Hepatic stellate cell (primary cell): ENCODE measurements at regions not wholly inside any gene's neighbourhood (a gene's known extent, or its start where the extent isn't known, plus 50 kb on each side); places are given as distances from the start of the nearest gene placed in this dataset.
"Not testable (repeated sequence)": the region's sequence is repeated elsewhere in the genome, so short reads cannot be mapped to it uniquely, and the experiment has no call there.

Experiments used
- DNase-seq: peaks from one replicate; pipeline ENCODE4 v3.0.0; 2011; ENCODE audit warnings: low spot score

DNA sequence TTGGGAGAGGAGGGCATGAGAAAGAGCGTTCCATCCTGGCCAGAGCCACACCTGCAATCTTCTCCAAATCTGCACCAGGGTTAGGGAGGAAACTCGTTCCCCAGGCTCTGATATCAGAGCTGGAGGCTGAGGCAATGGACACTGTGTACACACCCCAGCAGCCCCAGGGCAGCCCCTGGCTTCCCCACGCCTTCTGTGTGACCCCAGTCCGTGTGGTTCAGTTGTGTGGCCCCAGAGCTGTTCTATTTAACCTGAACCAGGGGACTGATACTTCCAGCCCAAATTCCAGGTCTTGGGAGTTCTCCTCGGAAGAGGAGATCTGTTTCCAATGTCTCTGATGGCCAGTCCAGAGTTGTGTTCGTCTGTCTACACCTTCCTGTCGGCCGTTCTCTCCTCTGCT lies 242.6 kb upstream of the EXOC2 start:
- DNase-seq: no peak

DNA sequence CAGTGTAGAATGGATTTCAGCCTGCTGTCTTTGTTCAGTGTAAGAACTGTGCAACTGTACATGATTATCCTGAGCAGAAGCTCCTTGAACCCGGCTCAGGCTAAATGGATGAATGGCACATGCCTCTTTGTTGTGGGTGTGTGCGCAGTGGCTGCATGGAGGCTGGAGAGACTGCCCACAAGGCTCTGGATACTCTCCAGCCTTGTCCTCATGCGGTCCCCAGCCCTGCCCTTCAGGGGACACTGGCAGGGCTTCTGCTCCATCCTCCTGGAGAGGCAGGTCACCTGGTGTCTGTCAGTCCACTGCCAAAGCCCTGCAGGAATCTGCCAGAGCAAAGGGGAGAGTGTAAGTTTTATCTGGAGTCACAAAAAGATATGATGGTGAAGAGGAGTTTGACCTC lies 241.7 kb upstream of the EXOC2 start:
- no peak for DNase-seq

DNA sequence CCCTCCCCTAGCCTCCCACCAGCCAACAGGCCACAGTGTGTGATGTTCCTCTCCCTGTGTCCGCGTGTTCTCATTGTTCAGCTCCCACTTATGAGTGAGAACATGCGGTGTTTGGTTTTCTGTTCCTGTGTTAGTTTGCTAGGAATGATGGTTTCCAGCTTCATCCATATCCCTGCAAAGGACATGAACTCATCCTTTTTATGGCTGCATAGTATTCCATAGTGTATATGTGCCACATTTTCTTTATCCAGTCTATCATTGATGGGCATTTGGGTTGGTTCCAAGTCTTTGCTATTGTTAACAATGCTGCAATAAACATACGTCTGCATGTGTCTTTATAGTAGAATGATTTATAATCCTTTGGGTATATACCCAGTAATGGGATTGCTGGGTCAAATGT lies 239.0 kb upstream of the EXOC2 start:
- not testable (repeated sequence) for DNase-seq

DNA sequence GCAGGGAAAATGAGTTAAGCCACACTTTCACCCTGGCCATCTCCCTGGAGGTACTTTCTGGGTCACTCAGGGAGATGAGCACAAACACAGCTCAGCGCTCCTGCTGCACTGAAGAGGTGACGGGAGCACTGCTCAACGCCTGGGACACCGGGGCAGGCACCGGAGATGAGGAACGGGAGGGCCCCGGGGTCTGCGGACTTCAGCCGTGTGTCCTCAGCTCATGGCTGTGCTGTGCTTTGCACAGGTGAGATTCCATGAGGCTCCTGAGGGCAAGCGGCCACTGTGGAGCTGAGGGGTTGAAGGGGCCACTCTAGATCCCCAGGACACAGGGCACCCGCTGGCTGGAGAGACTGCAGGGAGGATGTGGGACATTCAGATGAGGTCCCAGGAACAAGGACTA lies 234.2 kb upstream of the EXOC2 start:
- DNase-seq: no peak

DNA sequence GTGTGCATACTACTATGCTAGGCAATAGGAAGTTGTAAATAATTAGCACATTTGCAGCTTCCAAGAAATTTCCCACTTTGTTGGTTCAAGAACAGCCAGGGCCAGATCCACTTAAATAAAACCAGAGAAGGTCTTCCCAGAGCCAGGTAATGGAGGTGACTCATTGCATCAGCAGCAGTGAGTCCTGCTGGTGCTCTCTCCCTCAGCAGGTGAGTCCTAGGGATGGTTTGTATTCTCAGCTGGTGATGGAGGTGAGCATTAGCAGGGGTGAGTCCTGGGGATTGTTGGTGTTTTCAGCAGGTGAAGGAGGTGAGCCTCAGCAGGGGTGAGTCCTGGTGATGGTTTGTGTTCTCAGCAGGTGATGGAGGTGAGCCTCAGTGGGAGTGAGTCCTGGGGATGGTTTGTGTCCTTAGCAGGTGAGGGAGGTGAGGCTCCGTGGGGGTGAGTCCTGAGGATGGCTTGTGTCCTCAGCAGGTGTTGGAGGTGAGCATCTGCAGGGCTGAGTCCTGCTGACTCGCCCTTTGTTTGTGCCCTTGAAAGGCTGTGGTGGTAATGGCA lies 232.8 kb upstream of the EXOC2 start:
- DNase-seq: no peak

DNA sequence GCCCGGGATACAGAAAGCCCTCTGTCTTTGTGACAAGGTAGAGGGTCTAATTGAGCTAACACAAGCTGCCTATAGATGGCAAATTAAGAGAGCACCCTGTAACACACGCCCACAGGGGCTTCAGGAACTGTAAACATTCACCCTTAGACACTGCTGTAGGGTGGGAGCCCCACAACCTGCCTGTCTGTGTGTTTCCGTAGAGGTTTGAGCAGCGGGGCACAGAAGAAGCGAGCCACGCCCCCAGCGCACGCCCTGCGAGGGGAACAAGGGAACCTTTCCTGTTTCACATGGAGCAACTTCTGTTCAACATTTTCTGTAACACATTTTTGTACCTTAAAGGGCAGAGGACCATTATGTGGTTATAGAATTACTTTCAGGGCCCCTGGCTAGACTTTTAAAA lies 231.7 kb upstream of the EXOC2 start:
- DNase-seq: no peak

DNA sequence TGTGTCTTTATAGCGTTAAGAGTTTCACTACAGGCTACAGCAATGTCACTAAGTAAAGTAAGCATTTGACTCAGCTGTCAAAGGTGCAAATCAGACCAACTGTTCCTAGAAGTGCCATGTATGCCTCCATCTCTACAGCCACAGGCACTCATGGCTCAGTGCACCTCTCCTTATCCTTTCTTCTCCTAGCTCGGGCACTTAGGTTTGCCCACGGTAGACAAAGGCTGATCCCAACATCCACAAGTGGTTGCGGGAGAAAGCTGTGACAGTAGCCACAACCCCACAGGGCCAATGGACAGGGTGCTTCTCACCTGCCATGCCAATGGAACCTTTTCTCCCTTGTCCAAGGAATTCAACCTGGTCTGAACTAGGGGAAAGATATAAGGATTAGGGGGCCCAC lies 228.5 kb upstream of the EXOC2 start:
- DNase-seq: no peak

DNA sequence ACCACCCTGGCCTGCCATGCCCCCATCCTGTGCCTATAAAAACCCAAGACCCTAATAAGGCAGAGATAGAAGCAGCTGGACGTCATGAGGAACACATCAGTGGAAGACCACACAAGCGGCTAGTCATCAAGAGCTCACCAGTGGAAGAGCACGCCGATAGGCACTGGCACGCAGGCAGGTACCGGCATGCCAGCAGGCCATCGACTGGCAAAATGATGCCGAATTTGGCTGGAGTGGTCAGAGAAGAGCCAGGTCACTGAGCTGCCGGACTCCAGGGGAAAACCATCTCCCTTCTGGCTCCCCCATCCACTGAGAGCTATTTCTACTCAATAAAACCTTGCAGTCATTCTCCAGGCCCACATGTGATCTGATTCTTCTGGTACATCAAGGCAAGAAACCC lies 227.6 kb upstream of the EXOC2 start:
- DNase-seq: no peak

DNA sequence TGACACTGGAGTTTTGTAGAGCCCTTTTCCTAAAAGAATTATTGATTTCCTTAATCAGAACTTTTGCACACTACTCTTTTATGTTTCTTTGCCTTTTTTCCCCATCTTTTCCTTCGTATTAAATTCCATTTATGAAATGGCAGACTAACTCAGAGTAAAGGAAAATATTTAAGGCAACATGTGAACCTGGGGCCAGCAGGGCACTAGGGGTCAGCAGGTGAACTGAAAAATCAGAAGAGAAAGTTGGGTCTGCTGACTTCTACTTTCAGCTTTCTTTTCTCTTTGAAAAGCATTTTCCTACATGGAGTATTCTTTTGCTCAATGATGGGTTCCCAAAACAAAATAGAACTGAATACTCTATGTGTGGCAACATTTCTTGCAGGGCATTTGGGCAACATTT lies 226.6 kb upstream of the EXOC2 start:
- no peak for DNase-seq

DNA sequence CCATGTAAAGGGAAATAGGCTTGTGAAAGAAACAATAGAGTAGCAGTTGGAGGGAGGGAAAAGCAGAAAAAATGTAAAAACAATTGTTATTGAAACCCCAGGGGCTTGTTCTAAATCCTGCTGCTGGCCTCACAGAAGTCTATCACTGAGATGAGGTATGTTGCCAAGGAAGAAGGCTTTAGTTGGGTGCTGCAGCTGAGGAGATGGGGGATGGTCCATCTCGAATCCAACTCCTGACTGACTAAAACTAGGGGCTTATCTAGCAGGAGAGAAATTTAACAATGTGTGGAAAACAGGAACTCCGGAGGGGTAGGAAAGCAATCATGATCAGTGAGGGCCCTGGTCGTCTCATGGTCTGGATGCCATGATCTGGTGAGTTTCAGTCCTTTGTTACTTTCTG lies 225.0 kb upstream of the EXOC2 start:
- no peak for DNase-seq

DNA sequence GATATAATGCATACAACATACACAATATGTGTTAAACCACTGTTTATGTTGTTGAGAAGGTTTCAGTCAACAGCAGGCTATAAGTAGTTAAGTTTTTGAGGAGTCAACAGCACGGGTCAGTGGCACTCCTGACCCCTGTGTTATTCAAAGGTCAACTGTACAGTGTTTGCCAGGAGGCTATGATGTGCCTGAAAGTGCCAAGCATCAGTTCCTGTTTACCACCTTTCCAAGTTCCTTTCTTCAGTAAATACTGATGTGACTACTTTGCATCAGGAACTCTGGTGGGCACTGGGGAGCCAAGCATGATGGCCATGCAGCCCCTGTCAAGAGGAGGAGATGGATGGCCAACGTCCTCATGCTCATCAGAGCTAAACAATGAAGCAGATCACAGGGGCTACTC lies 224.4 kb upstream of the EXOC2 start:
- no peak for DNase-seq

DNA sequence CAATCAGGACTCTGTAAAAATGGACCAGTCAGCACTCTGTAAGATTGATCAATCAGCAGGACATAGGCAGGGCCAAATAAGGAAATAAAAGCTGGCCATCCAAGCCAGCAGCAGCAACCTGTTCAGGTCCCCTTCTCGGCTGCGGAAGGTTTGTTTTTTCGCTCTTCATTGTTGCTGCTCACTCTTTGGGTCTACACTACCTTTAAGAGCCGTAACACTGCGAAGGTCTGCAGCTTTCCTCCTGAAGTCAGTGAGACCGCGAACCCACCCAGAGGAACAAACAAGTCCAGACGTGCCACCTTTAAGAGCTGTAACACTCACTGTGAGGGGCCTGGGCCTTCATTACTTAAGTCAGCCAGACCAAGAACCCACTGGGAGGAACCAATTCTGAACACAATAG lies 223.2 kb upstream of the EXOC2 start:
- no peak for DNase-seq

DNA sequence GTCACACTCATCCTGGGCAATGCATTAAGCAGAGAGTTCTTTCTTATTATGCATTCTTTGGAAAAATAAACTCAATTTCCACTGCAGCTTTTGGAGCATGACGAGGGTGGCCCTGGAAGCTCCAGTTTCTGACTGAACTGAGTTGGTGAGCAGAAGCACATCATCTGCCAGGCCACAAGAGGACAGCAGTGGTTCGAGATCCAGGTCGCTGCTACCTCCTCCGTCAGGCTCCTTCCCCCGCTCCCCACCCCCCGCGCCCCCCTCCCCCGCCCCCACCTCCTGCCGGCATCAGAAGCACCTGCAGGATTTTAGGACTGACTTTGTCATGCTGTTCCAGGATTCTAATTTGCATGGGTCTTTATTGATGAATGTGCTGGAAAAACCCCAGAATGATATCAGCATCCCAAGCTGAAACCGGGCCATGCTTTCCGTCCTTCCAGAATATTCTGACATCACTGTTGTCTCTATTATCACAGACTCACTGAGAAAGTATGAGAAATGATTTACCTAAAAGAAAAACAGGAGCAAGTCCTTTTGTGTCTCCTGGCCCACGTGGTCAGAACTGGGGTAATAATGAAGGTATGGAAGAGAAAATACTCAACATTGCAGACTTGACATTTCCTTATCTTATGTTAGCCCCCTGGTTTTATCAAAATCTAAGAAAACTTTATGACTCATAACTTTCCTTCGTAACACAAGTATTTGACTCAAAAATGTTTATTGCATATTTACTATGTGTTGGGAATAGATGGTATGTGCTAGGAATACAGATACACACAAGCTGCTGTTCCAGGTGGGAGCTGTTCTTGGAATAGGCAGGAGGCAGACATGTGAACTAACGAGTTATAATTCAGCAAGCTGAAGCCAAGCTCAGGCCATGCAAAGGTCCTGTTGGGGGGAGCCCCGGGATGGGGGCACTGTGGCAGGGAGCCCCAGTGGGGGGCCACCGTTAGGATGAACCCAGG lies 220.2 kb upstream of the EXOC2 start:
- DNase-seq: no peak

DNA sequence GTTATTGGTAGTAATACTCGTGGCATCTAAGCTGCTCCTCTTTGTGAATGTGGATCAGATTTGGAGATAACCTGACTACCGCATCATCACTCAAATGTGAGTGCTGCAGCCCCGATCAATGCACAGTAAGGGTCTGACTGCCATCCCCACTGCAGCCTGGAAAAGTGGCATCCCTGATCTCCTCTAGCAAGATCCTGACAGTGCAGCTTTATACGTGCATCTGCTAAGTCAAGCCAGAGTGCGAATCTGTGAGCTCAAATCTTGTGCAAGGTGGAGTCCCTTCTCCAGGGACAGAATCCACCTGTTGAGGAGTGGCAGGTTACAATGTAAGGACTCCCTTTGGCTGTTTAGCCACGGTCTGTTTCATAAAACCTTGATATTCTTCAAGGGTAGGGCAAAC lies 215.0 kb upstream of the EXOC2 start:
- no peak for DNase-seq

DNA sequence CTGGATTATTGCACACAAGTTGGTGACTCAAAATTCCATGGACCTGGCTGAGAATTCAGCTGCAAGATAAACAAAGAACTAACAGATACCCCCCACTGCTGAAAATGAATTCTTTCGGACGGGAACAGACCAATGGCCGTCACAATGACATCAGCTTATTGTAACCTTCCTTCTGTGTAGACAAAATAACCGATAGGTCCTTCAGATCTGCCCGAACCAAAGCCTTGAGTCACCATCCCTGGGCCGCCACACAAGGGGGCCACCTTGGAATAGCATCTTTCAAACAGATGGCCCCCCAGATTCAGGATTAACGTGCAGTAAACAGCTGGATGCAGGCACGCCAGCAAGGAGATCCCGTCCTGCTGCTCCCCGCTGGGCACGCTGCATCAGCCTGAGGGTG lies 214.0 kb upstream of the EXOC2 start:
- no peak for DNase-seq

DNA sequence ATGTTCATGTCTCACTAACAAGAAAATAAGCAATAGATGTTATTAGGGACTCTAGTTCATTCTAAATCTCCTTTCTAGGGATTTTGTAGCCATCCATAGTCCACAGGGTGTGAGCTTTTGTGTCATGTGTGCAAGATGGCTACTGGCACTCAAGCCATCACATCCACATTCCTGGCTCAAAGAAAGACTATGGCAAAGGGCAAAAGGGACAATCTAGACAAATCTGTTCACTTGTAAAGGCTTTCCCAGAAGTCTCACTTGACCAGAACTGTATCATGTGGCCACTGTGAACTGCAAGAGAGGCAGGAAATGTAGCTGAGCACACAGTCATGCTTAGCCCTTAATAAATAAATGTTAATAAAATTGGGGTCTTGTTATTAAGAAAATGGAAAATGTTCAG lies 212.6 kb upstream of the EXOC2 start:
- DNase-seq: no peak

DNA sequence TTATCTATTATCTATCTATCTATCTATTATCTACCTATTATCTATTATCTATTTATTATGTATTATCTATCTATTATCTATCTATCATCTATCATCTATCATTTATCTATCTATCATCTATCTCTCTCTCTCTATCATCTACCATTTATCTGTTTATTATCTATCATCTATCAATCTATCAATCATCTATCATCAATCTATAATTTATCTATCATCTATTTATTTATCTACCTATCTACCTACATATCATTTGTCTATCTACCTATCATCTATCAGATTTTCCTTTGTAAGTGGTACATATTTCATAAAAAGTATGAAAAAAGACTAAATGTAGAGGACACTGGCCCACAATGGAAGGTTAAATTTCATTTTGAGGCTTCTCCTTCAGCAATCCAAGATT lies 212.1 kb upstream of the EXOC2 start:
- no peak for DNase-seq

DNA sequence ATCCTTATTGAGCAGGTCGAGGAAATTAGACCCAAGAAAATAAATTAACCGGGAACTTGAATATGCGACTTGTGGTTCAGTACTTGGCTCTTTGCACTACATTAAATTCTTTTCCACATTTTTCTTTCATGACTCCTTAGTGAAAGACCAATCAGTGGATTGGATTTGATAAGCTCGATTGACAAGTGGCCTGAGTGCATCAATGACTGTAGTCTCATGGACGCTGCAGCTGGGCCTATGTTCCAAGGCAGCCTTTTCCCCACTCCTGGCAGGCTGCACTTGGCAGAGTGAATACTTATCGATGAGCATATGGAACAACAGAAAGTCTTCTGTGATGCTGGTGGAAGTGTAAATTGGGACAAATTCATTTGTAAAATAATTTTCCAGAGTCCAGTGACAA lies 210.8 kb upstream of the EXOC2 start:
- no peak for DNase-seq

DNA sequence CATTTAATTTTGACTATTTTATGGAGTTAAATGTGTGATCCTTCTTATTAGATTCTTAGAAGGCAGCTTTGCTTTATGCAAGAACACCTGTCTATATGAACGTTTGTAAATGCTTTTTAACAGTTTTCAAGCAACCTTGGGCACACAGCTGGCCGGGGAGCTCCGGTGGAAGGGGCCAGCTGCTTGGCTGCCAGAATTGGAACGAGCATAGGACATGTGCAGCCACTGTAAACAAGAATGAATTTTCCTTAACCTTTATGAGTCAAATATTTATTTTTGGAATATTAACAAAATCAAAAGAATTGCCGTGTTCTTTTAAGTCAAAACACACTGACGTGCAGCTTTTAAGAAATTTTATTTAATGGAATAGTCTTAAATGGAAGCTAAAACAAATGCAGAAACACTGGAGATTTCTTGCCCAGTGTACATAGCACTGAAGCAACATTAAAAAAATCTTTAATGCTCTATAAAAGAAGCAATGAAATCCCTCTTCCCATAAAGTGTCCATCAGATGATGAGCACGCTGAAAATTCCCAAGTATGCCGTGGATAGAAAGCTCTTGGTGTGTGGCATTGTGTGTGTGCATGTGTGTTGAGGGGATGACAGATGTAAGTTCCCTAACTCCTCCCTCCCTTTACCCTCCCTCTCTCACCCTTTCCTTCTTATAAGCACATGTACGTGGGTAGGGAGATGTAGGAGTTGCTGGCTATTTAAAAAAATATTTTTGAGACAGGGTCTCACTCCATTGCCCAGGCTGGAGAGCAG lies 208.9 kb upstream of the EXOC2 start:
- DNase-seq: no peak

DNA sequence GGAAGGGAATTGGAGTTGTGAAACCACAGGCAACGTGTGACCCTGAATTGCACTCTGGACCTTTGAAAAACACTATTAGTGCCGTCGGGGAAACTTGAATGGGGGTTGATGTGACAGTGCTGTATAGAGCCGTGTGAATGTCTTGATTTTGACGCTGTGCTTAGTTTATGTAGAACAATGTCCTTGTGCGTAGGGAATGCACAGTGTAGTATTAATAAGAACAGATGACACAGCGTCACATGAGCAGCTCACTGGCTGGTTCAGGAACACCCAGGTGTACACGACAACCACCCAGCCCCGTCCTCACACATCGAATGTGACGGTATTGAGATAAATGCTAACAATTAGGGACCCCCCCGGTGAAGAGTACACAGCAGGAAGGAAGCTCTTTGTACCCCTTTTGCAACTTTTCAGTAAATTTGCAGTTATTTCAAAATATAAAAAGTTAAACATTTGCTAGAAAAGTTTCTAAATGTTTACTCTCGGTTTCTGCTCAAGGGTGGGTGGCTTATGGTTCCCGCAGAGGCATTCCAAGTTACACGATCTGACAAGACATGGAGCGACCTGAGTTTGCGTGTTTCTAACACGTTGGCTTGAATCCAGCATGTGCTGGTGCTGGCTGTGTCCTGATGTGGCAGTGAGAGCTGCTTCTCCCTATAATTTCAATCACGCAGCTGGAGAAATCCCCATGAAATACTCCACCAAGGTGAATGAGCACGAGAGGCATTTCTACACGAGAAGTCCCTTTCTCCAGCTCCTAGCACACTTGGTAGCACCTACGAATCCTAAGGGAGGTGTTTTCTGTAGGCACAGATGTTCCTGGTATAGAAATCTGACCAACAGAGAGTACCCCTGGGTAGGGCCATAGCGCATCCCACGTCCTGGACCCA lies 208.0 kb upstream of the EXOC2 start:
- no peak for DNase-seq

DNA sequence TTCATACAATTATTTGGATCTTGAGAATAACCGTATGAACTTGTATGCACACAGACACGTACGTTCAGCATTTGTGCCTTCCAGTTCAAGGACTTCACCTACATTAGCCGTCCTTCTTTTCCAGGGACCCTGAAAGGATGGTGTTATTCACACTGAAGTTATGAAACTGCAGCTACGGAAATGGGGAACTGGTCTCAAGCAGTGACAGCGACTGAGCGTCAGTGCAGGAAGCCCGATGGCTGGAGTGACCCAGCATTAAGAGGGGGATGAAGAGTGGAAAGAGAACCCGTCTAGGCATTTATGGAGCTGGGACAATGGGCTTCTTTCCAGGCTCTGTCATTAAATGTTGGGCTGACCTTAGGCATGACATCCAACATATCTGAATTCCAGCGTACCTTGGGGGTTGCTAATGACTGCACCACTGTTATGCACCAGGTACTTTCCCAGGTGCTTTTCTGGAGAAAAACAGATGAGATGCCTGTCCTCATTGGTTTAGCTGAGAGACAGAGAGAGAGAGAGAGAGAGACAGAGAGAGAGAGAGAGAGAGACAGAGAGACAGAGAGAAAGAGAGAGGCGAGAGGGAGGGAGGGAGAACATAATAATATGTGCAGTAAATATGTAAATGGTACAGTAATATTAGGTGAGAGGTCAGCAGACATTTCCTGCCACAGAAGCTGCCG lies 204.7 kb upstream of the EXOC2 start:
- DNase-seq: no peak

DNA sequence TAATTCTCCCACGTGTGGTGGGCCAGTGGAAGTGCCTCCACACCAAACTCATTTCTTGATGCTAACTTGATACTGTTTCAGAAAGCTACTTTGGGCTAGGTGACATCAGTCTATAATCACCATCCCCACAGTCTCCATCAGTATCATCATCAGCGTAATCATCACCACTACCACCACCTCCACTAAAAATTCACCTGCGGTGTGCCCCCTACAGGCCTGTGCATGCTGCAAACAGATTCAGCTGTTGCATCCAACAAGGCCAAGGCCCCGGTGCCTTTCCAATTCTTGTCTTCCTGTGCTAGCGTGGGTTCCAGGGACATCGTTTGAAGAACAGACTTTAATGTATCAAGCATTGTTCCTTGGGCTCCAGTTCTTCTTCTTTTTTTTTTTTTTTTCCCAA lies 201.3 kb upstream of the EXOC2 start:
- DNase-seq: no peak
